GM23338 (cell line): ENCODE measurements at regions not wholly inside any gene's neighbourhood (a gene's known extent, or its start where the extent isn't known, plus 50 kb on each side); places are given as distances from the start of the nearest gene placed in this dataset.

Experiments
- ATAC-seq: fragments of 200-7000 bp; cut with Tn5 transposase; 3 replicates; pipeline ENCODE4 v1.9.1; 2020
- DNase-seq: peaks from one replicate; pipeline ENCODE4 v3.0.0-alpha.2; 2015; ENCODE audit warnings: low spot score
- H2AFZ ChIP-seq: fragments of 200-600 bp; sonication (generic); 2 replicates; pipeline ENCODE4 v1.8.0; 2016; ENCODE audit warnings: antibody characterized with exemption, mild to moderate bottlenecking, moderate library complexity
- H3F3A ChIP-seq: fragments of 200-600 bp; sonication (generic); replicated peaks from 2 replicates; pipeline ENCODE4 v1.8.0; 2017; ENCODE audit warnings: antibody characterized with exemption, mixed run types, low read depth
- H3K27ac ChIP-seq: fragments of 200-600 bp; sonication (generic); 2 replicates; pipeline ENCODE4 v1.6.1; 2016; ENCODE audit warnings: low read depth
- H3K27me3 ChIP-seq: fragments of 200-600 bp; sonication (generic); 2 replicates; pipeline ENCODE4 v1.8.0; 2016; ENCODE audit warnings: mild to moderate bottlenecking, mixed run types, moderate library complexity; ENCODE audit not compliant: insufficient read depth
- H3K36me3 ChIP-seq: fragments of 200-600 bp; sonication (generic); 2 replicates; pipeline ENCODE4 v1.8.0; 2016; ENCODE audit warnings: mild to moderate bottlenecking; ENCODE audit not compliant: insufficient read depth
- H3K4me1 ChIP-seq: fragments of 200-600 bp; sonication (generic); 2 replicates; pipeline ENCODE4 v1.8.0; 2016; ENCODE audit warnings: mild to moderate bottlenecking, moderate library complexity; ENCODE audit not compliant: insufficient read depth
- H3K4me2 ChIP-seq: fragments of 200-600 bp; sonication (generic); 2 replicates; pipeline ENCODE4 v1.7.1; 2017; ENCODE audit warnings: mixed run types
- H3K4me3 ChIP-seq: fragments of 200-600 bp; sonication (generic); 2 replicates; pipeline ENCODE4 v1.6.1; 2016; ENCODE audit warnings: mixed run types
- H3K79me2 ChIP-seq: fragments of 200-600 bp; sonication (generic); replicated peaks from 2 replicates; pipeline ENCODE4 v1.8.0; 2017; ENCODE audit warnings: mild to moderate bottlenecking; ENCODE audit not compliant: insufficient read depth
- H3K9me2 ChIP-seq: fragments of 200-600 bp; sonication (generic); 2 replicates; pipeline ENCODE4 v1.8.0; 2017; ENCODE audit not compliant: insufficient read depth
- H4K20me1 ChIP-seq: fragments of 200-600 bp; sonication (generic); replicated peaks from 2 replicates; pipeline ENCODE4 v1.8.0; 2017; ENCODE audit warnings: mild to moderate bottlenecking; ENCODE audit not compliant: insufficient read depth
- H3K27ac Mint-ChIP-seq: 2 replicates; pipeline ENCODE4 v1.8.0; 2020; ENCODE audit warnings: inconsistent platforms, mild to moderate bottlenecking, moderate library complexity, mixed read lengths
- H3K27me3 Mint-ChIP-seq: 3 replicates; pipeline ENCODE4 v1.8.0; 2022; ENCODE audit warnings: low read depth, mild to moderate bottlenecking, moderate library complexity, mixed read lengths, inconsistent platforms; ENCODE audit not compliant: insufficient read depth, poor library complexity
- H3K36me3 Mint-ChIP-seq: 3 replicates; pipeline ENCODE4 v1.8.0; 2021; ENCODE audit warnings: low read depth, mild to moderate bottlenecking, inconsistent platforms, moderate library complexity, mixed read lengths
- H3K4me1 Mint-ChIP-seq: 3 replicates; pipeline ENCODE4 v1.8.0; 2020; ENCODE audit warnings: mild to moderate bottlenecking, inconsistent platforms, mixed read lengths
- H3K4me3 Mint-ChIP-seq: 3 replicates; pipeline ENCODE4 v1.8.0; 2021; ENCODE audit warnings: moderate library complexity, mild to moderate bottlenecking, inconsistent platforms, mixed read lengths
- H3K9me3 Mint-ChIP-seq: 3 replicates; pipeline ENCODE4 v1.8.0; 2020; ENCODE audit warnings: moderate library complexity, mild to moderate bottlenecking, inconsistent platforms, mixed read lengths
- JUNB ChIP-seq: IDR thresholded peaks from one replicate; pipeline ENCODE4 v1.6.1; 2016; ENCODE audit warnings: antibody characterized with exemption; ENCODE audit not compliant: unreplicated experiment
- ZNF114 ChIP-seq: fragments of 250-450 bp; sonication (Bioruptor Pico); IDR thresholded peaks from 2 replicates; pipeline ENCODE4 v1.5.0; 2020; ENCODE audit warnings: mild to moderate bottlenecking, moderate library complexity
- ZNF462 ChIP-seq: fragments of 250-450 bp; sonication (Bioruptor Pico); IDR thresholded peaks from 2 replicates; pipeline ENCODE4 v1.5.0; 2020; ENCODE audit warnings: mild to moderate bottlenecking, moderate library complexity
- TF ChIP-seq, protein P1 (sequence below), 2 experiments: fragments of 200-600 bp in 1 of 2; sonication (generic) in 1 of 2; conservative IDR thresholded peaks; 2 replicates each; pipeline versions ENCODE4 v1.5.1 to v1.6.1; 2016 to 2017; ENCODE audit warnings: antibody characterized with exemption in 2 of 2, low read depth in 2 of 2, mild to moderate bottlenecking in 2 of 2, moderate library complexity in 1 of 2
- TF ChIP-seq, protein P2 (sequence below): IDR thresholded peaks from one replicate; pipeline ENCODE4 v1.6.1; 2018; ENCODE audit warnings: antibody characterized with exemption; ENCODE audit not compliant: unreplicated experiment

DNA sequence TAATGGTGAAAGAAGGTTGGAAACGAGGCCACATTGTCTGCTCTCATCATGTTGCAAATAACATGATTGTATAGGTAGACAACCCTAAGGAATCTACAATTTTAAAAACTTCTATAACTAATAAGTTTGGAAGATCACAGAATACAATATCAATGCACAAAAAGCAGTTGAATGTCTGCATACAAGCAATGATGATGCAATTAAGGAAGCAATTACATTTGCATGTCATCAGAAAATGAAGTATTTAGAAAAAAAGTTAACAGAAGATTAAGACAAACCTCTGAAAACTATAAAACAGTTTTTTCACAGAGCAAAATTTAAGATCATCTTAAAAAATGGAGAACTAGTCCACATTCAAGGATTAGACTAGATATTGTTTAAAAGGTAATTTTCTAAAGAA lies 181.1 kb downstream of the METTL4 start (continued):
- TF ChIP-seq, protein P1, sequence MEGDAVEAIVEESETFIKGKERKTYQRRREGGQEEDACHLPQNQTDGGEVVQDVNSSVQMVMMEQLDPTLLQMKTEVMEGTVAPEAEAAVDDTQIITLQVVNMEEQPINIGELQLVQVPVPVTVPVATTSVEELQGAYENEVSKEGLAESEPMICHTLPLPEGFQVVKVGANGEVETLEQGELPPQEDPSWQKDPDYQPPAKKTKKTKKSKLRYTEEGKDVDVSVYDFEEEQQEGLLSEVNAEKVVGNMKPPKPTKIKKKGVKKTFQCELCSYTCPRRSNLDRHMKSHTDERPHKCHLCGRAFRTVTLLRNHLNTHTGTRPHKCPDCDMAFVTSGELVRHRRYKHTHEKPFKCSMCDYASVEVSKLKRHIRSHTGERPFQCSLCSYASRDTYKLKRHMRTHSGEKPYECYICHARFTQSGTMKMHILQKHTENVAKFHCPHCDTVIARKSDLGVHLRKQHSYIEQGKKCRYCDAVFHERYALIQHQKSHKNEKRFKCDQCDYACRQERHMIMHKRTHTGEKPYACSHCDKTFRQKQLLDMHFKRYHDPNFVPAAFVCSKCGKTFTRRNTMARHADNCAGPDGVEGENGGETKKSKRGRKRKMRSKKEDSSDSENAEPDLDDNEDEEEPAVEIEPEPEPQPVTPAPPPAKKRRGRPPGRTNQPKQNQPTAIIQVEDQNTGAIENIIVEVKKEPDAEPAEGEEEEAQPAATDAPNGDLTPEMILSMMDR (conservative IDR thresholded peaks at IDR 0.05; ENCODE audit: low read depth in 2 of 2): no peak
- TF ChIP-seq ZNF114: no peak
- no peak for TF ChIP-seq ZNF462
- TF ChIP-seq JUNB: no peak

DNA sequence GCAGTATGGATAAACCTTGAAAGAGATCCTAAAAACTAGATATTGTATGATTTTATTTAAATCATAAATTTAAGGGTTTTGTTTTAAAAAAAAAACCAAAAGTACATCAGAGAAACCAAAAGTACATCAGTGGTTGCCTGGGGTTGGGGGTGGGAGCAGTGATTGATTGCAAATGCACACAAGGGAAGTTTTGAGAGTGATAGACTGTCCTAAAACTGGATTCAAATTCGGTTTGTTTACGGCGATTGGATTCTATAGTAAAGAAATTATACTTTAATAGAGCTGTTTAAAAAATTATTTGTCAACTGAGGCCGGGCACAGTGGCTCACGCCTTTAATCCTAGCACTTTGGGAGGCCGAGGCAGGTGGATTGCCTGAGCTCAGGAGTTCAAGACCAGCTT lies 179.8 kb downstream of the METTL4 start:
- Mint-ChIP-seq H3K4me3 (no peak overlapping the region), H3K27ac (0 out of 2 replicates have a peak overlapping the region, but pooled peaks have one; percentile 52), H3K27me3 (no peaks in the 10 kb centered on the region), H3K36me3 (peaks cover 4% of the 10 kb centered on the region; the same call in 1 of the 3 replicates), H3K4me1 (peaks cover 7% of the 10 kb centered on the region; the same call in 2 of the 3 replicates), H3K9me3 (peaks cover 18% of the 10 kb centered on the region; the same call in 2 of the 3 replicates)
- Histone ChIP-seq H3K4me1 (no peaks in the 10 kb centered on the region), H3K4me2 (no peak overlapping the region), H2AFZ (no peak overlapping the region), H3K27me3 (no peaks in the 10 kb centered on the region), H4K20me1 (no peaks in the 10 kb centered on the region), H3K36me3 (no peaks in the 10 kb centered on the region), H3K9me2 (no peaks in the 10 kb centered on the region), H3K27ac (no peak overlapping the region), H3F3A (no peaks in the 10 kb centered on the region), H3K79me2 (no peaks in the 10 kb centered on the region), H3K4me3 (no peak overlapping the region)
- no peak for DNase-seq
- TF ChIP-seq, protein P2, sequence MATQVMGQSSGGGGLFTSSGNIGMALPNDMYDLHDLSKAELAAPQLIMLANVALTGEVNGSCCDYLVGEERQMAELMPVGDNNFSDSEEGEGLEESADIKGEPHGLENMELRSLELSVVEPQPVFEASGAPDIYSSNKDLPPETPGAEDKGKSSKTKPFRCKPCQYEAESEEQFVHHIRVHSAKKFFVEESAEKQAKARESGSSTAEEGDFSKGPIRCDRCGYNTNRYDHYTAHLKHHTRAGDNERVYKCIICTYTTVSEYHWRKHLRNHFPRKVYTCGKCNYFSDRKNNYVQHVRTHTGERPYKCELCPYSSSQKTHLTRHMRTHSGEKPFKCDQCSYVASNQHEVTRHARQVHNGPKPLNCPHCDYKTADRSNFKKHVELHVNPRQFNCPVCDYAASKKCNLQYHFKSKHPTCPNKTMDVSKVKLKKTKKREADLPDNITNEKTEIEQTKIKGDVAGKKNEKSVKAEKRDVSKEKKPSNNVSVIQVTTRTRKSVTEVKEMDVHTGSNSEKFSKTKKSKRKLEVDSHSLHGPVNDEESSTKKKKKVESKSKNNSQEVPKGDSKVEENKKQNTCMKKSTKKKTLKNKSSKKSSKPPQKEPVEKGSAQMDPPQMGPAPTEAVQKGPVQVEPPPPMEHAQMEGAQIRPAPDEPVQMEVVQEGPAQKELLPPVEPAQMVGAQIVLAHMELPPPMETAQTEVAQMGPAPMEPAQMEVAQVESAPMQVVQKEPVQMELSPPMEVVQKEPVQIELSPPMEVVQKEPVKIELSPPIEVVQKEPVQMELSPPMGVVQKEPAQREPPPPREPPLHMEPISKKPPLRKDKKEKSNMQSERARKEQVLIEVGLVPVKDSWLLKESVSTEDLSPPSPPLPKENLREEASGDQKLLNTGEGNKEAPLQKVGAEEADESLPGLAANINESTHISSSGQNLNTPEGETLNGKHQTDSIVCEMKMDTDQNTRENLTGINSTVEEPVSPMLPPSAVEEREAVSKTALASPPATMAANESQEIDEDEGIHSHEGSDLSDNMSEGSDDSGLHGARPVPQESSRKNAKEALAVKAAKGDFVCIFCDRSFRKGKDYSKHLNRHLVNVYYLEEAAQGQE: no peak
- ATAC-seq: no peak
